GM12878 (cell line): ENCODE measurements at regions not wholly inside any gene's neighbourhood (a gene's known extent, or its start where the extent isn't known, plus 50 kb on each side); places are given as distances from the start of the nearest gene placed in this dataset.

ENCODE experiments used
- CBFB ChIP-seq: IDR thresholded peaks from 2 replicates; pipeline ENCODE4 v1.6.1; 2016; ENCODE audit warnings: antibody characterized with exemption, low read depth
- CREB1 ChIP-seq: IDR thresholded peaks from 2 replicates; pipeline ENCODE4 v1.6.1; 2012; ENCODE audit warnings: low read depth, mild to moderate bottlenecking, inconsistent platforms
- EP300 ChIP-seq, 2 experiments: fragments of 150-350 bp in 1 of 2; IDR thresholded peaks; 2 replicates each; pipeline ENCODE4 v1.6.1; 2011 to 2012; ENCODE audit warnings: low read depth in 2 of 2, low read length in 2 of 2, borderline replicate concordance in 1 of 2, improper control_type of control experiment in 1 of 2, inconsistent platforms in 1 of 2; ENCODE audit not compliant: control insufficient read depth in 1 of 2
- ETV6 ChIP-seq, 2 experiments: fragments of 450-650 bp in 1 of 2; IDR thresholded peaks in 1 of 2; conservative IDR thresholded peaks in 1 of 2; 2 replicates each; pipeline ENCODE4 v1.6.1; 2014; ENCODE audit warnings: antibody characterized with exemption in 1 of 2, borderline replicate concordance in 1 of 2, low read depth in 1 of 2, mild to moderate bottlenecking in 1 of 2, moderate library complexity in 1 of 2
- FOXM1 ChIP-seq: IDR thresholded peaks from 2 replicates; pipeline ENCODE4 v1.6.1; 2012; ENCODE audit warnings: low read depth, mild to moderate bottlenecking, inconsistent platforms, low read length, moderate library complexity
- HSF1 ChIP-seq: fragments of 150-350 bp; IDR thresholded peaks from 2 replicates; pipeline ENCODE4 v1.6.1; 2014; ENCODE audit warnings: mild to moderate bottlenecking, low read depth, low read length
- IKZF2 ChIP-seq, 2 experiments: fragments of 450-650 bp; IDR thresholded peaks; 2 replicates each; pipeline ENCODE4 v1.6.1; 2017; ENCODE audit warnings: mild to moderate bottlenecking in 2 of 2, moderate library complexity in 2 of 2
- IRF4 ChIP-seq: IDR thresholded peaks from 2 replicates; pipeline ENCODE4 v1.6.1; 2011; ENCODE audit warnings: low read depth, low read length
- JUNB ChIP-seq: IDR thresholded peaks from 2 replicates; pipeline ENCODE4 v1.6.1; 2016; ENCODE audit warnings: antibody characterized with exemption, mild to moderate bottlenecking
- NBN ChIP-seq: fragments of 450-650 bp; IDR thresholded peaks from 2 replicates; pipeline ENCODE4 v1.6.1; 2016
- NR2C2 ChIP-seq: IDR thresholded peaks from 2 replicates; pipeline ENCODE4 v1.6.1; 2011; ENCODE audit warnings: borderline replicate concordance, low read depth; ENCODE audit not compliant: control insufficient read depth, insufficient read length
- PAX5 ChIP-seq: IDR thresholded peaks from 2 replicates; pipeline ENCODE4 v1.6.1; 2011; ENCODE audit warnings: low read depth, low read length, borderline replicate concordance
- PBX3 ChIP-seq: IDR thresholded peaks from 2 replicates; pipeline ENCODE4 v1.6.1; 2011; ENCODE audit warnings: mild to moderate bottlenecking, low read depth, low read length, moderate library complexity; ENCODE audit not compliant: insufficient replicate concordance
- PKNOX1 ChIP-seq: fragments of 450-650 bp; IDR thresholded peaks from 2 replicates; pipeline ENCODE4 v1.6.1; 2016; ENCODE audit warnings: mild to moderate bottlenecking
- POLR2AphosphoS2 ChIP-seq: IDR thresholded peaks from 2 replicates; pipeline ENCODE4 v1.6.1; 2011; ENCODE audit warnings: low read depth, mild to moderate bottlenecking, low read length, improper control_type of control experiment, moderate library complexity
- SIX5 ChIP-seq: IDR thresholded peaks from 2 replicates; pipeline ENCODE4 v1.6.1; 2011; ENCODE audit warnings: mild to moderate bottlenecking, low read depth, low read length, moderate library complexity; ENCODE audit not compliant: severe bottlenecking
- SMAD1 ChIP-seq: fragments of 450-650 bp; IDR thresholded peaks from 2 replicates; pipeline ENCODE4 v1.6.1; 2018; ENCODE audit warnings: mild to moderate bottlenecking, low read depth; ENCODE audit not compliant: partially characterized antibody
- SREBF1 ChIP-seq: IDR thresholded peaks from 2 replicates; pipeline ENCODE4 v1.6.1; 2012; ENCODE audit warnings: mild to moderate bottlenecking, low read length
- SRF ChIP-seq, 2 experiments: IDR thresholded peaks; 2 replicates each; pipeline ENCODE4 v1.6.1; 2011; ENCODE audit warnings: low read depth in 2 of 2, low read length in 2 of 2, mild to moderate bottlenecking in 1 of 2, moderate library complexity in 1 of 2
- USF1 ChIP-seq: IDR thresholded peaks from 2 replicates; pipeline ENCODE4 v1.6.1; 2011; ENCODE audit warnings: borderline replicate concordance, low read depth, mild to moderate bottlenecking, moderate library complexity, mixed read lengths, low read length; ENCODE audit not compliant: insufficient read depth; ENCODE audit errors: extremely low read length
- YY1 ChIP-seq: IDR thresholded peaks from 2 replicates; pipeline ENCODE4 v1.6.1; 2011; ENCODE audit warnings: low read depth, mild to moderate bottlenecking, low read length
- ZBTB11 ChIP-seq: fragments of 450-650 bp; formaldehyde crosslinking; IDR thresholded peaks from 2 replicates; pipeline ENCODE4 v1.5.0; 2022; ENCODE audit warnings: mild to moderate bottlenecking, missing genetic modification characterization
- ZNF274 ChIP-seq: IDR thresholded peaks from one replicate; pipeline ENCODE4 v1.8.0; 2011; ENCODE audit not compliant: insufficient read length, insufficient read depth

GRCh38 chr9:94166976-94167346 lies 82.7 kb downstream of the PTPDC1 start (continued):
- no peak for TF ChIP-seq ETV6 (conservative IDR thresholded peaks at IDR 0.05 in 1 of 2, IDR thresholded peaks at IDR 0.05 in 1 of 2; ENCODE audit: borderline replicate concordance in 1 of 2, low read depth in 1 of 2)
- no peak for TF ChIP-seq POLR2AphosphoS2
- no peak for TF ChIP-seq HSF1
- TF ChIP-seq SMAD1 = no peak
- no peak for TF ChIP-seq SIX5
- no peak for TF ChIP-seq EP300 (IDR thresholded peaks at IDR 0.05; ENCODE audit: borderline replicate concordance in 1 of 2, control insufficient read depth in 1 of 2, low read depth in 2 of 2, low read length in 2 of 2)
- TF ChIP-seq SRF (IDR thresholded peaks at IDR 0.05; ENCODE audit: low read depth in 2 of 2, low read length in 2 of 2) = no peak
- no peak for TF ChIP-seq YY1
- no peak for TF ChIP-seq PKNOX1
- no peak for TF ChIP-seq FOXM1
- TF ChIP-seq ZNF274 = no peak
- peak; percentile 79 to 81 for TF ChIP-seq IKZF2 (IDR thresholded peaks at IDR 0.05)
- no peak for TF ChIP-seq ZBTB11 (CRISPR knock-in tag)
- TF ChIP-seq PAX5 = 0 out of 2 replicates have a peak, but pooled peaks have one; percentile 8
- no peak for TF ChIP-seq NBN
- TF ChIP-seq CBFB = 0 out of 2 replicates have a peak, but pooled peaks have one; percentile 28
- TF ChIP-seq SREBF1 = no peak
- TF ChIP-seq NR2C2 = no peak
- TF ChIP-seq IRF4 = no peak
- TF ChIP-seq USF1 = no peak
- no peak for TF ChIP-seq CREB1
- no peak for TF ChIP-seq JUNB
- no peak for TF ChIP-seq PBX3
